ENCODE measurements at regions not wholly inside any gene's neighbourhood (a gene's known extent, or its start where the extent isn't known, plus 50 kb on each side); places are given as distances from the start of the nearest gene placed in this dataset.

GRCh38 chr7:41420421-41420820 is 282.5 kb downstream of the INHBA start:
- TF ChIP-seq, protein P1, sequence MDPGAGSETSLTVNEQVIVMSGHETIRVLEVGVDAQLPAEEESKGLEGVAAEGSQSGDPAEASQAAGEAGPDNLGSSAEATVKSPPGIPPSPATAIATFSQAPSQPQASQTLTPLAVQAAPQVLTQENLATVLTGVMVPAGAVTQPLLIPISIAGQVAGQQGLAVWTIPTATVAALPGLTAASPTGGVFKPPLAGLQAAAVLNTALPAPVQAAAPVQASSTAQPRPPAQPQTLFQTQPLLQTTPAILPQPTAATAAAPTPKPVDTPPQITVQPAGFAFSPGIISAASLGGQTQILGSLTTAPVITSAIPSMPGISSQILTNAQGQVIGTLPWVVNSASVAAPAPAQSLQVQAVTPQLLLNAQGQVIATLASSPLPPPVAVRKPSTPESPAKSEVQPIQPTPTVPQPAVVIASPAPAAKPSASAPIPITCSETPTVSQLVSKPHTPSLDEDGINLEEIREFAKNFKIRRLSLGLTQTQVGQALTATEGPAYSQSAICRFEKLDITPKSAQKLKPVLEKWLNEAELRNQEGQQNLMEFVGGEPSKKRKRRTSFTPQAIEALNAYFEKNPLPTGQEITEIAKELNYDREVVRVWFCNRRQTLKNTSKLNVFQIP (CRISPR knock-in tag; IDR thresholded peaks at IDR 0.05; ENCODE audit: borderline replicate concordance, low read depth): no peak
- TF ChIP-seq, protein P2, sequence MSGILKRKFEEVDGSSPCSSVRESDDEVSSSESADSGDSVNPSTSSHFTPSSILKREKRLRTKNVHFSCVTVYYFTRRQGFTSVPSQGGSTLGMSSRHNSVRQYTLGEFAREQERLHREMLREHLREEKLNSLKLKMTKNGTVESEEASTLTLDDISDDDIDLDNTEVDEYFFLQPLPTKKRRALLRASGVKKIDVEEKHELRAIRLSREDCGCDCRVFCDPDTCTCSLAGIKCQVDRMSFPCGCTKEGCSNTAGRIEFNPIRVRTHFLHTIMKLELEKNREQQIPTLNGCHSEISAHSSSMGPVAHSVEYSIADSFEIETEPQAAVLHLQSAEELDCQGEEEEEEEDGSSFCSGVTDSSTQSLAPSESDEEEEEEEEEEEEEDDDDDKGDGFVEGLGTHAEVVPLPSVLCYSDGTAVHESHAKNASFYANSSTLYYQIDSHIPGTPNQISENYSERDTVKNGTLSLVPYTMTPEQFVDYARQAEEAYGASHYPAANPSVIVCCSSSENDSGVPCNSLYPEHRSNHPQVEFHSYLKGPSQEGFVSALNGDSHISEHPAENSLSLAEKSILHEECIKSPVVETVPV (CRISPR knock-in tag; IDR thresholded peaks at IDR 0.05): no peak
- no peak for TF ChIP-seq TCF4 (CRISPR knock-in tag; IDR thresholded peaks at IDR 0.05; ENCODE audit: borderline replicate concordance)
- TF ChIP-seq BACH2 (CRISPR knock-in tag; IDR thresholded peaks at IDR 0.05; ENCODE audit: borderline replicate concordance): no peak
- TF ChIP-seq PPARA (CRISPR knock-in tag; IDR thresholded peaks at IDR 0.05; ENCODE audit: borderline replicate concordance): no peak
- no peak for TF ChIP-seq SNAI2 (CRISPR knock-in tag; IDR thresholded peaks at IDR 0.05)
- TF ChIP-seq, protein P3, sequence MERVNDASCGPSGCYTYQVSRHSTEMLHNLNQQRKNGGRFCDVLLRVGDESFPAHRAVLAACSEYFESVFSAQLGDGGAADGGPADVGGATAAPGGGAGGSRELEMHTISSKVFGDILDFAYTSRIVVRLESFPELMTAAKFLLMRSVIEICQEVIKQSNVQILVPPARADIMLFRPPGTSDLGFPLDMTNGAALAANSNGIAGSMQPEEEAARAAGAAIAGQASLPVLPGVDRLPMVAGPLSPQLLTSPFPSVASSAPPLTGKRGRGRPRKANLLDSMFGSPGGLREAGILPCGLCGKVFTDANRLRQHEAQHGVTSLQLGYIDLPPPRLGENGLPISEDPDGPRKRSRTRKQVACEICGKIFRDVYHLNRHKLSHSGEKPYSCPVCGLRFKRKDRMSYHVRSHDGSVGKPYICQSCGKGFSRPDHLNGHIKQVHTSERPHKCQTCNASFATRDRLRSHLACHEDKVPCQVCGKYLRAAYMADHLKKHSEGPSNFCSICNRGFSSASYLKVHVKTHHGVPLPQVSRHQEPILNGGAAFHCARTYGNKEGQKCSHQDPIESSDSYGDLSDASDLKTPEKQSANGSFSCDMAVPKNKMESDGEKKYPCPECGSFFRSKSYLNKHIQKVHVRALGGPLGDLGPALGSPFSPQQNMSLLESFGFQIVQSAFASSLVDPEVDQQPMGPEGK (CRISPR knock-in tag; IDR thresholded peaks at IDR 0.05; ENCODE audit: borderline replicate concordance): no peak
- TF ChIP-seq RARB (CRISPR knock-in tag; IDR thresholded peaks at IDR 0.05): no peak
- TF ChIP-seq OSR1 (CRISPR knock-in tag; IDR thresholded peaks at IDR 0.05): no peak
- no peak for TF ChIP-seq ZNF565 (CRISPR knock-in tag; conservative IDR thresholded peaks at IDR 0.05; ENCODE audit: low read depth)
- no peak for TF ChIP-seq GLIS3 (CRISPR knock-in tag; IDR thresholded peaks at IDR 0.05)
- TF ChIP-seq, protein P4, sequence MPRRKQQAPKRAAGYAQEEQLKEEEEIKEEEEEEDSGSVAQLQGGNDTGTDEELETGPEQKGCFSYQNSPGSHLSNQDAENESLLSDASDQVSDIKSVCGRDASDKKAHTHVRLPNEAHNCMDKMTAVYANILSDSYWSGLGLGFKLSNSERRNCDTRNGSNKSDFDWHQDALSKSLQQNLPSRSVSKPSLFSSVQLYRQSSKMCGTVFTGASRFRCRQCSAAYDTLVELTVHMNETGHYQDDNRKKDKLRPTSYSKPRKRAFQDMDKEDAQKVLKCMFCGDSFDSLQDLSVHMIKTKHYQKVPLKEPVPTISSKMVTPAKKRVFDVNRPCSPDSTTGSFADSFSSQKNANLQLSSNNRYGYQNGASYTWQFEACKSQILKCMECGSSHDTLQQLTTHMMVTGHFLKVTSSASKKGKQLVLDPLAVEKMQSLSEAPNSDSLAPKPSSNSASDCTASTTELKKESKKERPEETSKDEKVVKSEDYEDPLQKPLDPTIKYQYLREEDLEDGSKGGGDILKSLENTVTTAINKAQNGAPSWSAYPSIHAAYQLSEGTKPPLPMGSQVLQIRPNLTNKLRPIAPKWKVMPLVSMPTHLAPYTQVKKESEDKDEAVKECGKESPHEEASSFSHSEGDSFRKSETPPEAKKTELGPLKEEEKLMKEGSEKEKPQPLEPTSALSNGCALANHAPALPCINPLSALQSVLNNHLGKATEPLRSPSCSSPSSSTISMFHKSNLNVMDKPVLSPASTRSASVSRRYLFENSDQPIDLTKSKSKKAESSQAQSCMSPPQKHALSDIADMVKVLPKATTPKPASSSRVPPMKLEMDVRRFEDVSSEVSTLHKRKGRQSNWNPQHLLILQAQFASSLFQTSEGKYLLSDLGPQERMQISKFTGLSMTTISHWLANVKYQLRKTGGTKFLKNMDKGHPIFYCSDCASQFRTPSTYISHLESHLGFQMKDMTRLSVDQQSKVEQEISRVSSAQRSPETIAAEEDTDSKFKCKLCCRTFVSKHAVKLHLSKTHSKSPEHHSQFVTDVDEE (CRISPR knock-in tag; IDR thresholded peaks at IDR 0.05): no peak
- no peak for TF ChIP-seq CSDC2 (CRISPR knock-in tag; IDR thresholded peaks at IDR 0.05)
- TF ChIP-seq ZFP30 (CRISPR knock-in tag; IDR thresholded peaks at IDR 0.05): no peak
- TF ChIP-seq ZNF70 (CRISPR knock-in tag; IDR thresholded peaks at IDR 0.05): no peak
- no peak for TF ChIP-seq TOX (CRISPR knock-in tag; IDR thresholded peaks at IDR 0.05; ENCODE audit: borderline replicate concordance)
- ATAC-seq: no peak

GRCh38 chr7:41418337-41418736 is 284.6 kb downstream of the INHBA start:
- no peak for ATAC-seq
- TF ChIP-seq GLIS3 (CRISPR knock-in tag; IDR thresholded peaks at IDR 0.05) (no peak), CSDC2 (CRISPR knock-in tag; IDR thresholded peaks at IDR 0.05) (no peak)

DNA sequence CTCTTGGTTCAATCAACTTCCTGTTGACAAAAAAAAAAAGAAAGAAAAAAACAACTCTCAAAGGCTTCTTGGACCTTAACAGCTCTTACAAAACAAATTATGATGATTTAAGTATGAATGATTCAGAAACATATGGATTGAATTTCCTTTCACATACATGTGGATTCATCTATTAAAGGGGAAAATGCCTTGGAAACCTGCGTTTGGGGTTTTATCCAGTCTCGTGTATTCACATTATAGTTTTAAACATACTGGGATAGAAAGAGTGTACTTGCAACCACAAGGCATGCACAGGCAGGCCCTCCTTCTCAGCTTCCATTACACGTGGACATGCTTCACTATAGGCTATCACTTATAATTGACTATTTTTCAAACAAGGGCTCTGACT is 286.7 kb downstream of the INHBA start:
- peak; percentile 33; the same call in 1 of the 3 replicates for ATAC-seq
- TF ChIP-seq ZFP3 (CRISPR knock-in tag; IDR thresholded peaks at IDR 0.05) (no peak), ESRRG (CRISPR knock-in tag; IDR thresholded peaks at IDR 0.05) (no peak), CSDC2 (CRISPR knock-in tag; IDR thresholded peaks at IDR 0.05) (no peak)
- TF ChIP-seq, protein P4 (CRISPR knock-in tag; IDR thresholded peaks at IDR 0.05): no peak
- TF ChIP-seq, protein P5, sequence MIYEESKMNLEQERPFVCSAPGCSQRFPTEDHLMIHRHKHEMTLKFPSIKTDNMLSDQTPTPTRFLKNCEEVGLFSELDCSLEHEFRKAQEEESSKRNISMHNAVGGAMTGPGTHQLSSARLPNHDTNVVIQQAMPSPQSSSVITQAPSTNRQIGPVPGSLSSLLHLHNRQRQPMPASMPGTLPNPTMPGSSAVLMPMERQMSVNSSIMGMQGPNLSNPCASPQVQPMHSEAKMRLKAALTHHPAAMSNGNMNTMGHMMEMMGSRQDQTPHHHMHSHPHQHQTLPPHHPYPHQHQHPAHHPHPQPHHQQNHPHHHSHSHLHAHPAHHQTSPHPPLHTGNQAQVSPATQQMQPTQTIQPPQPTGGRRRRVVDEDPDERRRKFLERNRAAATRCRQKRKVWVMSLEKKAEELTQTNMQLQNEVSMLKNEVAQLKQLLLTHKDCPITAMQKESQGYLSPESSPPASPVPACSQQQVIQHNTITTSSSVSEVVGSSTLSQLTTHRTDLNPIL (CRISPR knock-in tag; IDR thresholded peaks at IDR 0.05; ENCODE audit: low read depth): no peak
- TF ChIP-seq, protein P2 (CRISPR knock-in tag; IDR thresholded peaks at IDR 0.05): no peak

All from SK-N-SH treated with all-trans-retinoic acid at 6 μM for 48 hours (cell line).